Body of pancreas (tissue), 4 donors: ENCODE measurements at regions not wholly inside any gene's neighbourhood (a gene's known extent, or its start where the extent isn't known, plus 50 kb on each side); places are given as distances from the start of the nearest gene placed in this dataset.

Source experiments
- ATAC-seq: fragments of 150-250 bp; one replicate; pipeline ENCODE4 v1.9.1; 2016
- DNase-seq, 4 donors: peaks; one replicate each; pipeline ENCODE4 v3.0.0-alpha.2; 2019
- H3K27ac ChIP-seq, 4 donors: fragments of 200-600 bp; sonication (generic); 1 replicate in 3 of 4; 2 replicates in 1 of 4; pipeline versions ENCODE4 v1.5.1 to v1.6.1; 2016 to 2019; ENCODE audit warnings: mild to moderate bottlenecking in 1 of 4, mixed read lengths in 1 of 4, moderate library complexity in 1 of 4
- H3K27me3 ChIP-seq, 2 donors: fragments of 200-600 bp; sonication (generic); one replicate each; pipeline ENCODE4 v1.6.0; 2016; ENCODE audit warnings: mild to moderate bottlenecking in 1 of 2
- H3K36me3 ChIP-seq, 2 donors: fragments of 200-600 bp; sonication (generic); replicated peaks in 1 of 2; 2 replicates each; pipeline ENCODE4 v1.5.1; 2016; ENCODE audit warnings: low read depth in 2 of 2; ENCODE audit not compliant: insufficient read depth in 1 of 2
- H3K4me1 ChIP-seq: fragments of 200-600 bp; sonication (generic); one replicate; pipeline ENCODE4 v1.6.0; 2016
- H3K4me3 ChIP-seq, 2 donors: fragments of 200-600 bp; sonication (generic); 1 replicate in 1 of 2; 2 replicates in 1 of 2; pipeline ENCODE4 v1.5.1; 2016 to 2019
- H3K9me3 ChIP-seq, 3 donors: fragments of 200-600 bp; sonication (generic); 1 replicate in 2 of 3; 2 replicates in 1 of 3; pipeline ENCODE4 v1.5.1; 2016
- POLR2A ChIP-seq, 3 donors: fragments of 450-650 bp; IDR thresholded peaks; one replicate each; pipeline ENCODE4 v1.6.1; 2016; ENCODE audit warnings: antibody characterized with exemption in 3 of 3, mild to moderate bottlenecking in 2 of 3
- whole genome bisulfite sequencing, 2 donors: methylation state at CpG; one replicate each; pipeline ENCODE4 v1.1.5; 2017; 5-methylcytosine and 5-hydroxymethylcytosine counted together
- intact Hi-C: fragments of 100-400 bp; cut with DNase I; formaldehyde crosslinking; loops from one replicate; pipeline ENCODE4 v1.15.1; 2023
- TF ChIP-seq, protein P1 (sequence below), 7 experiments: fragments of 450-650 bp in 4 of 7; fragments of 200-600 bp in 3 of 7; sonication (generic) in 3 of 7; IDR thresholded peaks; one replicate each; pipeline ENCODE4 v1.5.1; 2016 to 2019; ENCODE audit warnings: antibody characterized with exemption in 7 of 7

DNA sequence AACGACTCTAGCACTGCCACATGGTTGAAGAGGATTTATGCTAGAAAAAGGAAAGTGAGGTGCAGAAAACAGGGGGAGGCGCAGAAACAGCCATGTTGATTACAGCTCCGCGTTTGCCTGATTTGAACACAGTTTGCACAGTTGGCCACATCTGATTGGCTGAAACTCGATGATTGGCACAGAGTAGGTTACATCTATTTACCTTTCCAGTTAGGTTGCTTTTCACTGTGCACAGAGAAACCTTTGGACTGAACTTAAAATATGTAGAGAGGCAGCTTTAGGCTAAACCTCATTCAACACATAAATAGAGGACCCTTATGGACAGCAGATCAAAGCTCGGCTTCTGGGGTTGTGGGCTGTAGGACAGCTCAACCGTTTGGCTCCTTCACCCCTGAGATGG, 153.7 kb upstream of the APCDD1 start:
- DNase-seq: no peak
- intact Hi-C loops: no loop called here
- TF ChIP-seq, protein P1, sequence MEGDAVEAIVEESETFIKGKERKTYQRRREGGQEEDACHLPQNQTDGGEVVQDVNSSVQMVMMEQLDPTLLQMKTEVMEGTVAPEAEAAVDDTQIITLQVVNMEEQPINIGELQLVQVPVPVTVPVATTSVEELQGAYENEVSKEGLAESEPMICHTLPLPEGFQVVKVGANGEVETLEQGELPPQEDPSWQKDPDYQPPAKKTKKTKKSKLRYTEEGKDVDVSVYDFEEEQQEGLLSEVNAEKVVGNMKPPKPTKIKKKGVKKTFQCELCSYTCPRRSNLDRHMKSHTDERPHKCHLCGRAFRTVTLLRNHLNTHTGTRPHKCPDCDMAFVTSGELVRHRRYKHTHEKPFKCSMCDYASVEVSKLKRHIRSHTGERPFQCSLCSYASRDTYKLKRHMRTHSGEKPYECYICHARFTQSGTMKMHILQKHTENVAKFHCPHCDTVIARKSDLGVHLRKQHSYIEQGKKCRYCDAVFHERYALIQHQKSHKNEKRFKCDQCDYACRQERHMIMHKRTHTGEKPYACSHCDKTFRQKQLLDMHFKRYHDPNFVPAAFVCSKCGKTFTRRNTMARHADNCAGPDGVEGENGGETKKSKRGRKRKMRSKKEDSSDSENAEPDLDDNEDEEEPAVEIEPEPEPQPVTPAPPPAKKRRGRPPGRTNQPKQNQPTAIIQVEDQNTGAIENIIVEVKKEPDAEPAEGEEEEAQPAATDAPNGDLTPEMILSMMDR (IDR thresholded peaks at IDR 0.05): no peak
- no peak for TF ChIP-seq POLR2A (IDR thresholded peaks at IDR 0.05)
- H3K9me3 ChIP-seq: no peaks in the 10 kb centered on the region
- no peaks in the 10 kb centered on the region for H3K36me3 ChIP-seq
- ATAC-seq: no peak
- 58 to 60% methylated on average over 7 of the region's 7 CpGs for WGBS, 2 donors
- no peak overlapping the region for H3K27ac ChIP-seq
- H3K27me3 ChIP-seq: no peaks in the 10 kb centered on the region
- no peak overlapping the region for H3K4me3 ChIP-seq
- H3K4me1 ChIP-seq: no peaks in the 10 kb centered on the region

DNA sequence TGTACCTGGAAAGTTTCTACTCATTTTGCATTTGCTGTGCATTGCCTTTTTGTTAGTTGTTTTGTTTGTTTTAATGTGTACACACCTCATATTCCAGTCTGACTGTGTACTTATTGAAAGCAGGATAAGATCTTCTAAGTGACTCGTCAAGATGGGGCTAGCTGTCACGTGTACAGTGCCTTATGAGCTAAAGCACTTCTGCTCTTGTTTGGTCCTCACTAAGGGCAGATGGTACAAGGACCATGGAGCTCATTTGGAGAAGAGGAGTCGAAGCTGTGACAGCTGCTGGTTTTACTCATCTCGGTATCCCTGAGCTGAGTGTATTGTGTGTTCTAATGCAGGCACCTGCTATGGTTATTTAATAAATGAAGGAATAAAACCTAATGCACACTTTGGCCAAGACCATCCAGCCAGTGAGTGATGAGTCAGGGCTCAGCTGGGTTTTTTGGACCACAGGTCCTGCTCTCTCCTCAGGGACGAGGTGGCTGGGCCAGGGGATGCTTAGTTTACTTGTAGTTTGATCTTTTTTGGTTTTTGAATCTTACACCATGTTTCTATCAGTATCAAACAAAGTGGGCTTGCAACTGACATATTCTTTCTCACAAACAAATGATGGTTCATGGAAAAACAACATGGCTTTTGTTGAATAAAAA, 152.5 kb upstream of the APCDD1 start:
- intact Hi-C loops: no loop called here
- 87 to 91% methylated on average over 5 of the region's 5 CpGs for WGBS, 2 donors
- no peaks in the 10 kb centered on the region for H3K27me3 ChIP-seq
- ATAC-seq: no peak
- DNase-seq: no peak
- no peak overlapping the region for H3K27ac ChIP-seq
- H3K36me3 ChIP-seq: no peaks in the 10 kb centered on the region
- H3K4me1 ChIP-seq: no peaks in the 10 kb centered on the region
- no peaks in the 10 kb centered on the region for H3K9me3 ChIP-seq
- TF ChIP-seq POLR2A (IDR thresholded peaks at IDR 0.05): no peak
- TF ChIP-seq, protein P1 (IDR thresholded peaks at IDR 0.05): no peak
- H3K4me3 ChIP-seq: no peak overlapping the region

DNA sequence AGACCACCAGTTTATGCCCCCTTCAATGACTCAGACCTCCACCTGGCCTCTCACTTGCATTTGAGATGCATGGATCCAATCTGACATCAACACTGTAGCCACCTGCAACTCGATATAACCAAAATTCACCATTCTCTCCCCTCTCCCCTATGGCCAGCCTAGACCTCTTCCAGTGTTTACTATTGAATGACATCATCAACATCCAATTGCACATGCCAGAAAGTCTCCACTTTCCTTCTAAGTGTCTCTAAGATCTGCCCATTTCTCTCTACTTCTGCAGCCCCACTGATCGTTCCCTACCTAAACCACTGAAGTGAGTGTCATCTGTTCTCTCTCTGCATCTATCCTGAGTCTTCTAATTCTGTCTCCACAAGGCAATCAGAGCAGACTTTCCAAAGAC, 151.3 kb upstream of the APCDD1 start:
- 85 to 93% methylated on average over 2 of the region's 2 CpGs for WGBS, 2 donors
- no peaks in the 10 kb centered on the region for H3K27me3 ChIP-seq
- no peaks in the 10 kb centered on the region for H3K4me1 ChIP-seq
- intact Hi-C loops: no loop called here
- H3K27ac ChIP-seq: no peak overlapping the region
- ATAC-seq: no peak
- no peaks in the 10 kb centered on the region for H3K36me3 ChIP-seq
- no peak for TF ChIP-seq POLR2A (IDR thresholded peaks at IDR 0.05)
- TF ChIP-seq, protein P1 (IDR thresholded peaks at IDR 0.05): no peak
- no peak overlapping the region for H3K4me3 ChIP-seq
- no peak for DNase-seq
- no peaks in the 10 kb centered on the region for H3K9me3 ChIP-seq

DNA sequence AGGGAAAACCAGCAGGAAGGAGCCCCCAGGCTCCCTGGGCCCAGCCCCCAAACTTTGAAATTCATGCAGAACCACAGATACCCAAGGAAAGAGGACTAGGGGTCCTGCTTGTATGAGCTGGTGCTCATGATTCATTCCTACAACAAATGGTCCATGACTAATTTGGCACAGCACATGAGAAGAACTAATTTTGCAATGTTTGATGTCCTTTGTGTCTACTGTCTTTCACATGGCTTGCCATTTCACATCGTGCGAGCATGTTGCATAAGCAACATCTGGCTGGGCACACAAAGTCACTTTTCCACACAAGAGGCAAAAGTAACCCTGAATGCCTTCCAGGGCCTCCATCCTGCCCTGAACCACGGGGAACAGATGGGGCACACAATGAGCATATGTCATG, 149.6 kb upstream of the APCDD1 start:
- DNase-seq: peak in 3 of 4 donors; percentile 17 to 38 (median 37)

More for the DNA sequence above, 149.6 kb upstream of the APCDD1 start:
- no peaks in the 10 kb centered on the region for H3K9me3 ChIP-seq
- TF ChIP-seq, protein P1 (IDR thresholded peaks at IDR 0.05): no peak
- TF ChIP-seq POLR2A (IDR thresholded peaks at IDR 0.05): no peak
- 54 to 73% methylated on average over 3 of the region's 3 CpGs for WGBS, 2 donors
- peak; percentile 37 for ATAC-seq
- H3K4me3 ChIP-seq: no peak overlapping the region
- no peak overlapping the region for H3K27ac ChIP-seq
- peaks cover 5% of the 10 kb centered on the region for H3K4me1 ChIP-seq
- H3K27me3 ChIP-seq: no peaks in the 10 kb centered on the region
- intact Hi-C loops: no loop called here
- no peaks in the 10 kb centered on the region for H3K36me3 ChIP-seq
